NCI-H2081 (cell line): ENCODE measurements at regions not wholly inside any gene's neighbourhood (a gene's known extent, or its start where the extent isn't known, plus 50 kb on each side); places are given as distances from the start of the nearest gene placed in this dataset.
"Not testable (repeated sequence)": the region's sequence is repeated elsewhere in the genome, so short reads cannot be mapped to it uniquely, and the experiment has no call there.

Source experiments
- DNase-seq, 2 experiments: peaks; one replicate each; lab custom pipeline; 2025; lab: John Stamatoyannopoulos, UW

GRCh38 chr2:236415684-236416444 is 151.7 kb upstream of the ASB18 start:
- DNase-seq: no peak

GRCh38 chr2:236417150-236417549 is 152.5 kb upstream of the ACKR3 start:
- no peak for DNase-seq

GRCh38 chr2:236430584-236430983 is 139.0 kb upstream of the ACKR3 start:
- no peak for DNase-seq

- no peak for DNase-seq
Observed at GRCh38 chr2:236434593-236434992, 135.0 kb upstream of the ACKR3 start.

GRCh38 chr2:236440110-236440881 is 129.3 kb upstream of the ACKR3 start:
- DNase-seq: no peak

- DNase-seq: no peak
Observed at GRCh38 chr2:236444187-236444586, 125.4 kb upstream of the ACKR3 start.

- no peak for DNase-seq
Observed at GRCh38 chr2:236445678-236446077, 123.9 kb upstream of the ACKR3 start.

- no peak for DNase-seq
Observed at GRCh38 chr2:236446521-236446920, 123.1 kb upstream of the ACKR3 start.

- DNase-seq: no peak
Observed at GRCh38 chr2:236449167-236449761, 120.4 kb upstream of the ACKR3 start.

GRCh38 chr2:236452238-236452637 is 117.4 kb upstream of the ACKR3 start:
- no peak for DNase-seq

- DNase-seq: no peak
Observed at GRCh38 chr2:236454076-236454475, 115.5 kb upstream of the ACKR3 start.

GRCh38 chr2:236459393-236459792 is 110.2 kb upstream of the ACKR3 start:
- DNase-seq: no peak

- no peak for DNase-seq
Observed at GRCh38 chr2:236464140-236464539, 105.5 kb upstream of the ACKR3 start.

- no peak for DNase-seq
Observed at GRCh38 chr2:236472720-236473495, 96.7 kb upstream of the ACKR3 start.

- no peak for DNase-seq
Observed at GRCh38 chr2:236473691-236474090, 95.9 kb upstream of the ACKR3 start.

- DNase-seq: no peak
Observed at GRCh38 chr2:236479814-236480213, 89.8 kb upstream of the ACKR3 start.

GRCh38 chr2:236483102-236483501 is 86.5 kb upstream of the ACKR3 start:
- no peak for DNase-seq

- DNase-seq: no peak
Observed at GRCh38 chr2:236485519-236485918, 84.1 kb upstream of the ACKR3 start.

- not testable (repeated sequence) for DNase-seq
Observed at GRCh38 chr2:236489083-236489482, 80.5 kb upstream of the ACKR3 start.

- no peak for DNase-seq
Observed at GRCh38 chr2:236489895-236490404, 79.7 kb upstream of the ACKR3 start.

GRCh38 chr2:236496340-236496739 is 73.3 kb upstream of the ACKR3 start:
- DNase-seq: no peak

GRCh38 chr2:236498369-236498768 is 71.3 kb upstream of the ACKR3 start:
- DNase-seq: no peak
